ENCODE measurements at regions not wholly inside any gene's neighbourhood (a gene's known extent, or its start where the extent isn't known, plus 50 kb on each side); places are given as distances from the start of the nearest gene placed in this dataset.

GRCh38 chr19:28420811-28421550 is 792.0 kb downstream of the UQCRFS1 start:
- DNase-seq (ENCODE audit: low read depth) = peak; percentile 75

DNA sequence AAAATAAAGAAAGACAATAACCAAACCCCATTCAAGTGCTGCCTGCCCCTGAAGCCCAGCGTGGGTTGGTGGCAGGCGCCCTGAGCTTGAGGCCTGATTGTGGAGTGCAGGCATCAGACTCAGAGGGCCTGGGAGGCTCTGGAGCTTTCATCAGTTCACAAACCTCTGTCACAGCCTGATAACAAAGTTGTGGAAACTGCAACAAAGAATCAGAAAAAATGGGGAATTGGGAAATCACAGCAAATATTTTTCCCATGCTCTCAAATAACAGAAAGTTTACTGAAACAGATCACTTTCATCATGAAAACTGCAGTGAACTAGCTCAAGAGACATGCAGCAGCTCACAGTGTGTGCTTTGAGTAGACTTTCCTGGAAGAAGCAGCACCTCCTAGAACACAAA is 793.6 kb downstream of the UQCRFS1 start:
- no peak for DNase-seq (ENCODE audit: low read depth)

DNA sequence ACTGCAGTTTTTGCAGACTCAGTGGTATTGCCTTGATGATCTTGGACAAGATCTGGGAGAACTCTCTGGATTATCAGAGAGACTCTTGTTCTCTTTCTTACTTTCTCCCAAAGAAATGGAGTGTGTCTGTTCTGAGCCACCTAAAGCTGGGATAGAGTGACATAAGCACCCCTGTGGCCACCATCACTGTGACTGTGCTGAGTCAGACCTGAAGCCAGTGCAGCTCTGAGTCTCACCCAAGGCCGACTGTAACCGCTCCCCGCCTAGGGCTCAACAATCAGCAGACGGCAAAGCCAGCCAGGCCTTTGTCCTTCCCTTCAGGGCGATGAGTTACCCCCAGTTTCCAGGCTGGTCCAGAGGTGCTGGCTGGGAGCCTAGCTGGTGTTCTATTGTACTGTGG is 795.6 kb downstream of the UQCRFS1 start:
- no peak for DNase-seq (ENCODE audit: low read depth)

- no peak for DNase-seq (ENCODE audit: low read depth)
Measured at GRCh38 chr19:28416245-28416644, 796.7 kb downstream of the UQCRFS1 start.

GRCh38 chr19:28414748-28415147 is 798.2 kb downstream of the UQCRFS1 start:
- DNase-seq (ENCODE audit: low read depth) = no peak

- DNase-seq (ENCODE audit: low read depth) = no peak
Measured at GRCh38 chr19:28409859-28410258, 803.1 kb downstream of the UQCRFS1 start.

GRCh38 chr19:28406966-28407365 is 806.0 kb downstream of the UQCRFS1 start:
- DNase-seq (ENCODE audit: low read depth) = no peak

DNA sequence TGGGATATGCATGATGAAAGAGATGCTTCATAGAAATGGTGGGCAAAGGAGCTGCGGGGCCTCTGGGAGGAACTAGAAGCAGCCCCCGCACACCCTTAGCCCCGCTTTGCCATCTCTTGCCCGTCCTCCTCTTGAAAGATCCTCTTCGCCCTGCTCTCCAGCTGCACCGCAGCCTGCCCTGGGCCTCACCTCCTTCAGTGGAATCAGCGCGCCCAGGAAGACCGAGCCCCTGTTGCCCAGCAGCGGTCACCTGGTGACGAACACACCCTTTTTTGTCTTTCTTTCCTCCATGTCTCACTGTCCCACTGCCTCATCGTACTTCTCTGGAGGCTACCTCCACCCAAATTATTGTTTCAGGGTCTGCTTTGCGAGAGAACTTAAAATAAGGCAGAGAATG is 807.6 kb downstream of the UQCRFS1 start:
- no peak for DNase-seq (ENCODE audit: low read depth)

DNA sequence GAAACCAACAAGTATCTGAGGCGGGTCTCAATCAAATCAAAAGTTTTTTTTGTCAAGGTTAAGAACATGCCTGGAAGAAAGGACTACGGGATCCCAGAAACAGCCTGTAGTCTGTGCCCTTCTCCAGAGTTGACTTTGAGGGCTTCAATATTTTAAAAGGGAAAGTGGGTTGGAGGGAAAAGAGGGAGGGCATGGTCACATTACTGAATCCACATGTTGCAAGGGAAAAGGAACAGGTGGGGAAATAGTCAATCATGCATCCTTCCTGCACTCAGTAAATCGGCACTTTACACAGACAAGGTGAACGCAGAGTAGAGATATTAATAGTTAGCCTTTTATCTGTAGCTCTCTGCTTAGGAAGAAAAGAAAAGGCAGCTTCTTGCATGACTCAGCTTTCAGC is 808.5 kb downstream of the UQCRFS1 start:
- no peak for DNase-seq (ENCODE audit: low read depth)

DNA sequence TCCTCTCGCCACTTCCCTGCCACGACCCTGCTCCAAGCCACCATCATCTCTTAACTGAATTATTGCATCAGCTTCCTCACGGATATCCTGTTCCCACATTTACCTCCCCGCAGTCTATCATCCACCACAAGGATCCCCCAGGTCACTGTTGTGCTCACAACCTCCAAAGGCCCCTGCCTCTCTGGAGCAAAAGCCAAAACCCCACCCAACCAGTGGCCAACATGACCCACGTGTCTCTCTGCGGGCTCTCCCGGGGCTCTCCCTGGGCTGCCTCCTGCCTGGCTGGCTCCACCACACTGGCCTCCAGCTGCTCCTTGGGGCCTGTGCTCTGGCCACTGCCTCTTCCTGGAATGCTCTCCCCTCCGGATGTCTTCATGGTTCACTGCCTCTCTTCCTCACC is 809.3 kb downstream of the UQCRFS1 start:
- peak; percentile 69 for DNase-seq (ENCODE audit: low read depth)

DNA sequence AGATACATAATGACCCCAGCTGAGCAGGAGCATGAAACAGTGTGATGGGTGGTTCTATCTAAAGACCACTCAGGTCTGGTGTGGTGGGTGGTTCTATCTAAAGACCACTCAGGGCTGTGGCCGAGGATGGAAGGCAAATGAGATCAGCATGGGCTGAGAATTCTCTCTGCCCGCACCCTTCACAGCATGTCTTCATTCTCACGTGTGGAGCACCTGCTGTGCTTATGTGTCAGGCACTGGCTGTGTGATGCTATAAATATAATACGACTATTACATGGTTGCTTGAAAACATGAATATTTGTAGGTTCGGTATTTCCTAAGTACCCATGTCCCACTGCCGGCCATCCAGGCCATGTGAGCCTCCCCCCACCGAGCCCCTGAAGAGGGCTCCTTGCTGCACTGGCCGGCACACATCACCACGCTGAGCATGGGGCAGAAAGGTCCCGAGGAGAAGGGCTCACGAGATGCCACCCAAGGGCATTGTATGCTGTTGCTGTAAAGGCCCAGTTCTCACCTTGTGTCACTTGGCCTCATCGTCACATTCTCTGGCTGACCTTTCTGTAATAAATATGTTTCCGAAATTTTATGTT is 810.2 kb downstream of the UQCRFS1 start:
- no peak for DNase-seq (ENCODE audit: low read depth)

DNA sequence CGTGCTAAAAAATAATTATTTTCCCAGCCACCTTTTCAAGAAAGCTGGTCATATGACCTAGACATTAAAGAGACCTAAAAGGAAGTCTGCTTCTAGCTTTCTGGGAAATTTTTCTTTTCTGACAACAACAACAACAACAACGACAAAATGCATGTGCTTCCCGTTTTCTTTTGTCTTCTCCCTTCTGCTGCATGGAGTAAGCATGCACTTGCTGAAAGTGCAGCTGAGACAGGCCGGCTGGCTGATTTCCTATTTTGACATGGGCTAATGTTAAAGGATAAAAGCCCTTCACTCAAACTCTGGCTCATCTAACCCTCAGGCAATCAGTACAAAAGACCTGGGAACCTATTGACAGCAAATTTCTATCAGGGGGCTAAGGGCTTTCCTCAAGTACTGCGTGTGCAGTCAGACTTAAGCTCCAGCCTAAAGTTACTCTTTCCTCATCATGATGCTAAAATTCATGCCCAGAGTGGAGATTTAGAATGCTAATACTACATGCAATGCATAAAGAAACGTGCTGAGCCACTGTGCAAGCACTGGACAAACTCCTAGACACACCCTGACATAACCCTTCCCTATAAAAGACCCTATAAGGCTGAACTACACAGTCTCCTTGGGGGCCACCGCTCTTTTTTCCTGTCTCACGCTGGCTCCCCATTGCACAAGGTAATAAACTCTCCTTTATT is 811.1 kb downstream of the UQCRFS1 start:
- DNase-seq (ENCODE audit: low read depth) = no peak

DNA sequence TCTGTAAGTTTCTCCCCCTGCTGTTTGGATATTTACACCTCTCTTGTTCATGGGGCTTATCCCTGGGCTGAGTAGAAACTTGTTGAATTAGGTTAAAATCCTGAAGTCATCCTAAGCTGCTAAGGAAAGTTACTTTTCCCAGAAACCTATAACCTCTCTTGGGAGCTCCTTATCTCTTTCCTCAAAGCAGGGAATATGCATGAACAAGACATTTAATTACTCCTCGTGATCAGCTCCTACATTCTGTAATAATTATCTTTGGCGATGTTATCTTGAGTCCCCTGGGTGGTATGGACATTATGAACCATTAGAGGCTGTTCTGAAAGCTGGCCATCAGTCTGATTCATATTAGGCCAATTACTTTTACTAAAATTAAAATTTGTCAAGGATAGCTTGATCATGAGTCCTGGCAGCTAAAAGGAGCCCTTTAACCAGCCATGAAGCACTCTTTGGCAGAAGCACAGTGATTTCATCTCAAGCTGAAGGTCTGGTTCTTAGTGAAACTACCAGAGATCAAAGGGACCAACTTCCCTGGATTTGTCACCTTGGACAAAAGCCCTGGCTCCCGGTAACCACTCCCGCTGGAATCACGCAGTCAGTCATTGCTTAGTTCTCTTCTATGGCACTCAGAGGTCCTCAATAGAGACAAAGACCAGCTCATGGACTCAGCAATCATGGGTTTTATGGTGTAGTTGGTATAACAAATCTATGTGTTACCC is 811.8 kb downstream of the UQCRFS1 start:
- no peak for DNase-seq (ENCODE audit: low read depth)

DNA sequence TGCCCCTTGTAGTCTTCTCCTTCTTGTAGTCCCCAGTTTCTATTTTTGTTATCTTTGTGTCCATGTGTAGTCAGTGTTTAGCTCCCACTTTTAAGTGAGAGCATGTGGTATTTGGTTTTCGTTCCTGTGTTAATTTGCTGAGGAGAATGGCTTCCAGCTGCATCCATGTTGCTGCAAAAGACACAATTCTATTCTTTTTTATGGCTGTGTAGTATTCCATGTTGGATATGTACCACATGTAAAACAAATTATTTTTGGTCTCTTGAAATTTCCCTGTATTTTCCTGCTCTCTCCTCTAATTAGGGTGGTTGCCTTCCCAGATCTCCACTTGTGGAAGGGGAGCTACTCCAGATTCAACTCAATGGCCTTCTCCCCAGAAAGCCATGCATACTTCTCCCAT is 813.8 kb downstream of the UQCRFS1 start:
- no peak for DNase-seq (ENCODE audit: low read depth)

- DNase-seq (ENCODE audit: low read depth) = no peak
Measured at GRCh38 chr19:28397800-28398199, 815.2 kb downstream of the UQCRFS1 start.

DNA sequence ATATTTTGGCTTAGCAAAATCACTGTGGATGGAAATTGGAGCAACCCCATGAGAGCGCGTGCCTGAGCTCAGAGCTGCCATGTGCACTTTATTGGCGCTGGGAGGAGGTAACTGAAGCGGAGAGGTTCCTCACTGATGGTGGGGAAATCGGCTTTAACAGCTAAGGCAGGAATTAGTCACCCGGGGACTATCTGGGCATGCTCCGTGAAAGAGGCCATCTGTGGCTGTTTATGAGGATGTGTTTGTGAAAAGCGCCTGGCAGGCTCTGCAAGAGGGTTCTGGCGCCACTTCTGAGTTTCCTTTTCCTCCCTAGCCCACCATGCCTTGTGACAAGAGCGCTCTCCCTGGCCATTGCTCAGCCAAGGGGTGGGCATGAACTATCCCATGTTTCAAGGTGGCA is 815.6 kb downstream of the UQCRFS1 start:
- DNase-seq (ENCODE audit: low read depth) = no peak

- no peak for DNase-seq (ENCODE audit: low read depth)
Measured at GRCh38 chr19:28396287-28396831, 816.6 kb downstream of the UQCRFS1 start.

DNA sequence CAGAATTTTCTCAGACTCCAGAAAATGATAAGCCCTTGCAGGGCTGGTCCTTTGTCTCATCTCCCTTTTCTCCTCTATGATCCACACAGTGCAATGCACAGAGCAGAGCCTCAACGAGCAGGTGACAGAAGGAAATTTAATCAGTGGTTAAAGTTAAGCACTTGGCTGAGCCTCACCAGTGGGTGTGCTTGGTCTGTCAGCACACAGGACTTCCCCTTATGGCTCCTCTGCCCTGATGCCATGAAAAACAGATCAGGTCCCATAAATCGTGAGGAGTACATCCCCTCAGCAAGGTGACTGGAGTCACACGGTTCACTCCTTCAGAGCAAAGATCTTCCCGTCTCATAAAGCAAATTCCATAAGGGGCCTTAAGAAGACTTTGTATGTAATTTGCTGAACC is 818.2 kb downstream of the UQCRFS1 start:
- DNase-seq (ENCODE audit: low read depth) = no peak

GRCh38 chr19:28393574-28394336 is 819.2 kb downstream of the UQCRFS1 start:
- DNase-seq (ENCODE audit: low read depth) = no peak

- DNase-seq (ENCODE audit: low read depth) = no peak
Measured at GRCh38 chr19:28388988-28389387, 824.0 kb downstream of the UQCRFS1 start.

DNA sequence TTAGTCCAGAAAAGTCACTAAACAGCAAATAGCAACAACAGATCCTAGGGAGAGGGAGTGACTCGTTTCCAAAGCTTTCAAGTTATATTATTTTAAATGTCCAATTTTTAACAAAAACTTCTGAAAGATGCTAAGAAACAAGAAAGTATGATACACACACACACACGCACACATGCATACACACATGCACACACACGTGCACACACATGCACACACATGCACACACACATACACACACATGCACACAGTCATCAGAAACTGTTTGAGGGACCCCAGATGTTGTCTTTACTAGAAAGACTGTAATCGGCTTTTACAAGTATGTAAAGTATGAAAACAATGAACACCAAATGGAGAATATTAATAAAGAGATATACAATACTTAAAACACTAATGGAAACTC is 825.4 kb downstream of the UQCRFS1 start:
- no peak for DNase-seq (ENCODE audit: low read depth)

DNA sequence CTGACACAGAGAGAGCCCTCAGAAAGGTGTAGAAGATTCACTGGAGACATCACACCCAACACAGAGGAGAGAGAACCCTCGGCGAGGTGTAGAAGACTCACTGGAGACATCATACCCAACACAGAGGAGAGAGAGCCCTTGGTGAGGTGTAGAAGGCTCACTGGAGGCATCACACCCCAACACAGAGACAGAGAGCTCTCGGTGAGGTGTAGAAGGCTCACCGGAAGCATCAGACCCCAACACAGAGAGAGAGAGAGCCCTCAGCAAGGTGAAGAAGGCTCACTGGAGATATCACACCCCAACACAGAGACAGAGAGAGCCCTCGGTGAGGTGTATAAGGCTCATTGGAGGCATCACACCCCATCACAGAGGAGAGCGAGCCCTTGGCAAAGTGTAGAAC is 826.5 kb downstream of the UQCRFS1 start:
- no peak for DNase-seq (ENCODE audit: low read depth)
